Keratinocyte (primary cell): ENCODE measurements at regions not wholly inside any gene's neighbourhood (a gene's known extent, or its start where the extent isn't known, plus 50 kb on each side); places are given as distances from the start of the nearest gene placed in this dataset.

Experiments
- DNase-seq: peaks from one replicate; pipeline ENCODE4 v3.0.0-alpha.2; 2011; ENCODE audit warnings: low read depth, missing footprints, low spot score
- FAIRE-seq: peaks from 2 replicates; lab custom pipeline; 2011; peaks lifted over from hg19 to GRCh38; lab: Jason Lieb, UNC
- H2AFZ ChIP-seq: 2 replicates; pipeline ENCODE4 v1.6.0; 2012; ENCODE audit warnings: low read length, control low read depth, inconsistent platforms; ENCODE audit not compliant: control insufficient read depth
- H3K27ac ChIP-seq: 2 replicates; pipeline ENCODE4 v1.5.1; 2011; ENCODE audit warnings: low read length; ENCODE audit not compliant: control insufficient read depth, insufficient read depth
- H3K27me3 ChIP-seq: 3 replicates; pipeline ENCODE4 v1.6.0; 2011; ENCODE audit warnings: low read length; ENCODE audit not compliant: control insufficient read depth, insufficient read depth; ENCODE audit errors: extremely low read depth
- H3K36me3 ChIP-seq, 2 experiments: 2 replicates in 1 of 2; 3 replicates in 1 of 2; pipeline ENCODE4 v1.5.1; 2011; ENCODE audit warnings: low read length in 2 of 2, mild to moderate bottlenecking in 1 of 2; ENCODE audit not compliant: control insufficient read depth in 2 of 2, insufficient read depth in 2 of 2; ENCODE audit errors: extremely low read depth in 1 of 2
- H3K4me1 ChIP-seq: 3 replicates; pipeline ENCODE4 v1.5.1; 2011; ENCODE audit warnings: low read length; ENCODE audit not compliant: control insufficient read depth, insufficient read depth; ENCODE audit errors: extremely low read depth
- H3K4me2 ChIP-seq: 3 replicates; pipeline ENCODE4 v1.6.0; 2011; ENCODE audit warnings: low read depth, low read length; ENCODE audit not compliant: control insufficient read depth, insufficient read depth; ENCODE audit errors: extremely low read depth
- H3K4me3 ChIP-seq, 3 experiments: fragments of 200-600 bp in 1 of 3; sonication (generic) in 1 of 3; 2 replicates in 2 of 3; 3 replicates in 1 of 3; pipeline ENCODE4 v1.5.1; 2011 to 2016; ENCODE audit warnings: low read length in 3 of 3, mild to moderate bottlenecking in 3 of 3, control low read depth in 2 of 3, inconsistent platforms in 1 of 3, low read depth in 1 of 3, mixed read lengths in 1 of 3, mixed run types in 1 of 3, moderate library complexity in 1 of 3; ENCODE audit not compliant: control insufficient read depth in 2 of 3, insufficient read depth in 2 of 3; ENCODE audit errors: extremely low read depth in 1 of 3
- H3K79me2 ChIP-seq: 2 replicates; pipeline ENCODE4 v1.6.0; 2012; ENCODE audit warnings: low read length; ENCODE audit not compliant: control insufficient read depth, insufficient read depth
- H3K9ac ChIP-seq: 3 replicates; pipeline ENCODE4 v1.6.0; 2011; ENCODE audit warnings: low read length; ENCODE audit not compliant: control insufficient read depth, insufficient read depth; ENCODE audit errors: extremely low read depth
- H3K9me1 ChIP-seq: 3 replicates; pipeline ENCODE4 v1.6.0; 2011; ENCODE audit warnings: low read length; ENCODE audit not compliant: control insufficient read depth, insufficient read depth; ENCODE audit errors: extremely low read depth
- H3K9me3 ChIP-seq: 2 replicates; pipeline ENCODE4 v1.5.1; 2012; ENCODE audit warnings: low read depth, low read length; ENCODE audit not compliant: control insufficient read depth
- H4K20me1 ChIP-seq: 3 replicates; pipeline ENCODE4 v1.6.0; 2011; ENCODE audit warnings: low read length; ENCODE audit not compliant: control insufficient read depth, insufficient read depth; ENCODE audit errors: extremely low read depth
- EZH2 ChIP-seq: IDR thresholded peaks from one replicate; pipeline ENCODE4 v1.6.1; 2012; ENCODE audit warnings: inconsistent platforms, mild to moderate bottlenecking, low read length, moderate library complexity
- dilution Hi-C: fragments of 300-500 bp; cut with MboI; formaldehyde crosslinking; loops from one replicate; pipeline ENCODE4 v1.7.0; 2020; ENCODE audit warnings: low sequenced_read_pairs; ENCODE audit not compliant: extremely low pct_ligation_motif_present
- TF ChIP-seq, protein P1 (sequence below), 3 experiments: IDR thresholded peaks in 1 of 3; conservative IDR thresholded peaks in 1 of 3; optimal IDR thresholded peaks in 1 of 3; 2 replicates in 2 of 3; 3 replicates in 1 of 3; pipeline versions ENCODE3 to v1.5.1; 2011; ENCODE audit warnings: low read length in 3 of 3, mild to moderate bottlenecking in 3 of 3, moderate library complexity in 2 of 3, control low read depth in 1 of 3, inconsistent platforms in 1 of 3; ENCODE audit not compliant: insufficient read depth in 2 of 3; ENCODE audit errors: extremely low read depth in 1 of 3

DNA sequence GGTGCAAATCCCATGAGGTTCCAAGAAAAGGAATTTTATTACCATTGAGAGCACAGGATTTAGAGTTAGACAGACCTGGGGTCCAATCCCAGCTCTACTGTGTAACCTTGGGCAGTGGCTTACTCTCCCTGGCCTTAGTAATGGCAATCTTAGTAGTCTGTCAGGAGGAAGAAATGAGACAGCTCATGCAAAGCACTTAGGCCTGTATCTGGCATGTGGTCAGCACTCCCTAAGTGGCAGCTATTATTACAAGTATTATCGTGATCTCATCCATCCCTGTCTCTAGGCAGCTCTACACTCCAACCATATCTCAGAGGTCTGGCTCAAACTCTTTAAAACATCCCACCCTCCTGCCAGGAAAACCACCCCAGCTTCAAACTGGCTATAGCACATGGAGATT lies 129.6 kb upstream of the NALF2 start:
- no peaks in the 10 kb centered on the region for H3K9me3 ChIP-seq
- H3K36me3 ChIP-seq = no peaks in the 10 kb centered on the region
- H3K4me3 ChIP-seq = no peak overlapping the region
- dilution Hi-C loops = no loop called here
- no peak for TF ChIP-seq EZH2
- TF ChIP-seq, protein P1, sequence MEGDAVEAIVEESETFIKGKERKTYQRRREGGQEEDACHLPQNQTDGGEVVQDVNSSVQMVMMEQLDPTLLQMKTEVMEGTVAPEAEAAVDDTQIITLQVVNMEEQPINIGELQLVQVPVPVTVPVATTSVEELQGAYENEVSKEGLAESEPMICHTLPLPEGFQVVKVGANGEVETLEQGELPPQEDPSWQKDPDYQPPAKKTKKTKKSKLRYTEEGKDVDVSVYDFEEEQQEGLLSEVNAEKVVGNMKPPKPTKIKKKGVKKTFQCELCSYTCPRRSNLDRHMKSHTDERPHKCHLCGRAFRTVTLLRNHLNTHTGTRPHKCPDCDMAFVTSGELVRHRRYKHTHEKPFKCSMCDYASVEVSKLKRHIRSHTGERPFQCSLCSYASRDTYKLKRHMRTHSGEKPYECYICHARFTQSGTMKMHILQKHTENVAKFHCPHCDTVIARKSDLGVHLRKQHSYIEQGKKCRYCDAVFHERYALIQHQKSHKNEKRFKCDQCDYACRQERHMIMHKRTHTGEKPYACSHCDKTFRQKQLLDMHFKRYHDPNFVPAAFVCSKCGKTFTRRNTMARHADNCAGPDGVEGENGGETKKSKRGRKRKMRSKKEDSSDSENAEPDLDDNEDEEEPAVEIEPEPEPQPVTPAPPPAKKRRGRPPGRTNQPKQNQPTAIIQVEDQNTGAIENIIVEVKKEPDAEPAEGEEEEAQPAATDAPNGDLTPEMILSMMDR (optimal IDR thresholded peaks at IDR 0.05 in 1 of 3, IDR thresholded peaks at IDR 0.05 in 1 of 3, conservative IDR thresholded peaks at IDR 0.05 in 1 of 3; ENCODE audit: extremely low read depth in 1 of 3, insufficient read depth in 2 of 3, low read length in 3 of 3) = no peak
- H2AFZ ChIP-seq = no peak overlapping the region
- H3K4me2 ChIP-seq = no peak overlapping the region
- DNase-seq (no peak), FAIRE-seq (no peak)
- no peaks in the 10 kb centered on the region for H3K79me2 ChIP-seq
- H3K9me1 ChIP-seq = no peaks in the 10 kb centered on the region
- H3K27me3 ChIP-seq = peaks cover 6% of the 10 kb centered on the region
- H4K20me1 ChIP-seq = no peaks in the 10 kb centered on the region
- H3K4me1 ChIP-seq = no peaks in the 10 kb centered on the region
- H3K9ac ChIP-seq = no peak overlapping the region
- no peak overlapping the region for H3K27ac ChIP-seq

GRCh38 chrX:69372435-69372834 lies 131.7 kb upstream of the NALF2 start:
- Histone ChIP-seq H4K20me1 (no peaks in the 10 kb centered on the region), H3K4me3 (no peak overlapping the region), H2AFZ (no peak overlapping the region), H3K9me1 (no peaks in the 10 kb centered on the region), H3K27me3 (peaks cover 6% of the 10 kb centered on the region), H3K9ac (no peak overlapping the region), H3K79me2 (no peaks in the 10 kb centered on the region), H3K27ac (no peak overlapping the region), H3K4me1 (no peaks in the 10 kb centered on the region), H3K36me3 (no peaks in the 10 kb centered on the region), H3K9me3 (no peaks in the 10 kb centered on the region), H3K4me2 (no peak overlapping the region)
- TF ChIP-seq, protein P1 (optimal IDR thresholded peaks at IDR 0.05 in 1 of 3, IDR thresholded peaks at IDR 0.05 in 1 of 3, conservative IDR thresholded peaks at IDR 0.05 in 1 of 3; ENCODE audit: extremely low read depth in 1 of 3, insufficient read depth in 2 of 3, low read length in 3 of 3) = no peak
- no peak for TF ChIP-seq EZH2
- DNase-seq (no peak), FAIRE-seq (no peak)
- dilution Hi-C loops = no loop called here
